ENCODE measurements at regions not wholly inside any gene's neighbourhood (a gene's known extent, or its start where the extent isn't known, plus 50 kb on each side); places are given as distances from the start of the nearest gene placed in this dataset.

DNA sequence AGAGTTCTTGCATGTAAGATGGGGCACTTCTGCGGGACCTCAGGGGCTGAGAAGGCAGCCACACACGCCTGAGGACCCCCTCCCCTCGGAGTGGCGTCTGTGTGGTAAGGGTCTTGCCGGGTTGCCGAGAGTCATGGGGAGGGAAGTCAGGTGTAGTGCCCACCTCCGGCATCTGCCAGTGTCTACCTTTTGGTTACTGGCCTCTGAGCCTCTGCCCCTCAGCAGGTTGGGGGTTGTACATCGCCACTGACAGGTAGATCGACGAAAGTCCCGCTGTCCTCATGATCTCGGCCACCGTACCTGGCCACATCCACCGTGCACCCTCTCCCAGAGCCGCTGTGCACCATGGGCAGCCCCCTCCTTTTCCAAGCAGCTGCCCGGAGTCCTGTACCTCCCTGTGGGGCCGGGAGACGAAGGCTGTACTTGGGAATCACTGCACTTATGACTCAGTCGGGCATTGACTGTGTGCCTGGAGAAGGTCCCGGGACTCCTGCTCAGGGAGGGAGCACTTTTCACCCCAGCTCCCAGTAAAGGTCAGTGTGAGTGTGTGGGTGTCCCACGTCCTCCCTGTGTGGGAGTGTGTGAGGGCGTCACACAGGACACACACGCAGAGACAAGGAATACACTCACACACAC, 332.4 kb upstream of the MYT1L start:
- TF ChIP-seq, protein P1, sequence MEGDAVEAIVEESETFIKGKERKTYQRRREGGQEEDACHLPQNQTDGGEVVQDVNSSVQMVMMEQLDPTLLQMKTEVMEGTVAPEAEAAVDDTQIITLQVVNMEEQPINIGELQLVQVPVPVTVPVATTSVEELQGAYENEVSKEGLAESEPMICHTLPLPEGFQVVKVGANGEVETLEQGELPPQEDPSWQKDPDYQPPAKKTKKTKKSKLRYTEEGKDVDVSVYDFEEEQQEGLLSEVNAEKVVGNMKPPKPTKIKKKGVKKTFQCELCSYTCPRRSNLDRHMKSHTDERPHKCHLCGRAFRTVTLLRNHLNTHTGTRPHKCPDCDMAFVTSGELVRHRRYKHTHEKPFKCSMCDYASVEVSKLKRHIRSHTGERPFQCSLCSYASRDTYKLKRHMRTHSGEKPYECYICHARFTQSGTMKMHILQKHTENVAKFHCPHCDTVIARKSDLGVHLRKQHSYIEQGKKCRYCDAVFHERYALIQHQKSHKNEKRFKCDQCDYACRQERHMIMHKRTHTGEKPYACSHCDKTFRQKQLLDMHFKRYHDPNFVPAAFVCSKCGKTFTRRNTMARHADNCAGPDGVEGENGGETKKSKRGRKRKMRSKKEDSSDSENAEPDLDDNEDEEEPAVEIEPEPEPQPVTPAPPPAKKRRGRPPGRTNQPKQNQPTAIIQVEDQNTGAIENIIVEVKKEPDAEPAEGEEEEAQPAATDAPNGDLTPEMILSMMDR (IDR thresholded peaks at IDR 0.05), result no peak
- TF ChIP-seq POLR2A (IDR thresholded peaks at IDR 0.05), result no peak
